GM21526 (cell line): ENCODE measurements at regions not wholly inside any gene's neighbourhood (a gene's known extent, or its start where the extent isn't known, plus 50 kb on each side); places are given as distances from the start of the nearest gene placed in this dataset.

Source experiments
- ATAC-seq: cut with Tn5 transposase; IDR thresholded peaks from one replicate; pipeline ENCODE4 v1.9.1; 2021; ENCODE audit warnings: moderate library complexity; ENCODE audit not compliant: unreplicated experiment, low FRiP score

GRCh38 chr13:105602956-105603670, 932.3 kb downstream of the EFNB2 start:
- ATAC-seq: no peak

- ATAC-seq: no peak
Observed at GRCh38 chr13:105599477-105600037, 935.9 kb downstream of the EFNB2 start.

GRCh38 chr13:105598529-105598928, 936.9 kb downstream of the EFNB2 start:
- no peak for ATAC-seq

- no peak for ATAC-seq
Observed at GRCh38 chr13:105597573-105597972, 937.9 kb downstream of the EFNB2 start.

- ATAC-seq: no peak
Observed at GRCh38 chr13:105595471-105595870, 940.0 kb downstream of the EFNB2 start.

- no peak for ATAC-seq
Observed at GRCh38 chr13:105591277-105591676, 944.2 kb downstream of the EFNB2 start.

GRCh38 chr13:105587786-105588185, 947.7 kb downstream of the EFNB2 start:
- no peak for ATAC-seq

- no peak for ATAC-seq
Observed at GRCh38 chr13:105579821-105580710, 955.4 kb downstream of the EFNB2 start.

- ATAC-seq: no peak
Observed at GRCh38 chr13:105573136-105573535, 962.3 kb downstream of the EFNB2 start.

GRCh38 chr13:105572401-105572800, 963.1 kb downstream of the EFNB2 start:
- no peak for ATAC-seq

- no peak for ATAC-seq
Observed at GRCh38 chr13:105569816-105570215, 965.6 kb downstream of the EFNB2 start.

GRCh38 chr13:105567951-105568525, 967.4 kb downstream of the EFNB2 start:
- ATAC-seq: no peak

- no peak for ATAC-seq
Observed at GRCh38 chr13:105565136-105565727, 970.2 kb downstream of the EFNB2 start.

- no peak for ATAC-seq
Observed at GRCh38 chr13:105552078-105552477, 983.4 kb downstream of the EFNB2 start.

GRCh38 chr13:105547851-105548250, 987.6 kb downstream of the EFNB2 start:
- ATAC-seq: no peak

GRCh38 chr13:105545811-105546210, 989.7 kb downstream of the EFNB2 start:
- ATAC-seq: no peak

- no peak for ATAC-seq
Observed at GRCh38 chr13:105543742-105544141, 991.7 kb downstream of the EFNB2 start.

- ATAC-seq: no peak
Observed at GRCh38 chr13:105541565-105541964, 993.9 kb downstream of the EFNB2 start.

GRCh38 chr13:105538346-105538745, 997.1 kb downstream of the EFNB2 start:
- no peak for ATAC-seq

- no peak for ATAC-seq
Observed at GRCh38 chr13:105537113-105537512, 998.3 kb downstream of the EFNB2 start.

GRCh38 chr13:105530468-105530867, 1005.0 kb downstream of the EFNB2 start:
- no peak for ATAC-seq
